Liver (tissue), 8 donors: ENCODE measurements at regions not wholly inside any gene's neighbourhood (a gene's known extent, or its start where the extent isn't known, plus 50 kb on each side); places are given as distances from the start of the nearest gene placed in this dataset.

ENCODE experiments used
- DNase-seq: peaks from one replicate; pipeline ENCODE4 v3.0.0-alpha.2; 2017; ENCODE audit warnings: low spot score
- H3K27ac ChIP-seq, 2 donors: one replicate each; pipeline ENCODE4 v1.7.0; 2013; ENCODE audit warnings: inconsistent platforms in 2 of 2, low read length in 2 of 2, control low read depth in 1 of 2, low read depth in 1 of 2, mild to moderate bottlenecking in 1 of 2
- H3K27me3 ChIP-seq, 4 donors: one replicate each; pipeline versions ENCODE4 v1.6.1 to v1.7.0; 2013; ENCODE audit warnings: low read length in 3 of 4, inconsistent platforms in 1 of 4, mild to moderate bottlenecking in 1 of 4, moderate library complexity in 1 of 4; ENCODE audit not compliant: control insufficient read depth in 4 of 4, insufficient read depth in 4 of 4
- H3K36me3 ChIP-seq, 4 donors: one replicate each; pipeline versions ENCODE4 v1.6.1 to v1.7.0; 2013; ENCODE audit warnings: low read length in 3 of 4, mild to moderate bottlenecking in 3 of 4, low read depth in 1 of 4, moderate library complexity in 1 of 4; ENCODE audit not compliant: control insufficient read depth in 4 of 4, insufficient read depth in 3 of 4
- H3K4me1 ChIP-seq, 4 donors: one replicate each; pipeline versions ENCODE4 v1.6.1 to v1.7.0; 2013; ENCODE audit warnings: low read length in 3 of 4, mild to moderate bottlenecking in 3 of 4, moderate library complexity in 1 of 4; ENCODE audit not compliant: control insufficient read depth in 4 of 4, insufficient read depth in 4 of 4
- H3K4me3 ChIP-seq, 3 donors: one replicate each; pipeline versions ENCODE4 v1.6.1 to v1.7.0; 2013; ENCODE audit warnings: low read length in 3 of 3, control low read depth in 1 of 3, low read depth in 1 of 3, mild to moderate bottlenecking in 1 of 3
- H3K9ac ChIP-seq, 2 donors: one replicate each; pipeline ENCODE4 v1.7.0; 2013; ENCODE audit warnings: low read length in 2 of 2, mild to moderate bottlenecking in 2 of 2, moderate library complexity in 2 of 2, control low read depth in 1 of 2, low read depth in 1 of 2
- H3K9me3 ChIP-seq, 4 donors: one replicate each; pipeline versions ENCODE4 v1.6.1 to v1.7.0; 2013; ENCODE audit warnings: low read length in 3 of 4; ENCODE audit not compliant: control insufficient read depth in 4 of 4
- EGR1 ChIP-seq, 2 donors: IDR thresholded peaks; 2 replicates each; pipeline ENCODE4 v1.6.1; 2016 to 2018; ENCODE audit warnings: antibody characterized with exemption in 2 of 2, low read depth in 2 of 2
- FOXA1 ChIP-seq: IDR thresholded peaks from 2 replicates; pipeline ENCODE4 v1.6.1; 2016; ENCODE audit warnings: antibody characterized with exemption
- FOXA2 ChIP-seq: IDR thresholded peaks from 2 replicates; pipeline ENCODE4 v1.6.1; 2016; ENCODE audit warnings: antibody characterized with exemption
- GABPA ChIP-seq, 2 donors: IDR thresholded peaks in 1 of 2; conservative IDR thresholded peaks in 1 of 2; 2 replicates each; pipeline ENCODE4 v1.6.1; 2016; ENCODE audit warnings: antibody characterized with exemption in 2 of 2, mild to moderate bottlenecking in 1 of 2, moderate library complexity in 1 of 2
- HNF4A ChIP-seq, 2 donors: conservative IDR thresholded peaks; 2 replicates each; pipeline ENCODE4 v1.6.1; 2016; ENCODE audit warnings: antibody characterized with exemption in 2 of 2, mild to moderate bottlenecking in 2 of 2
- HNF4G ChIP-seq: IDR thresholded peaks from 2 replicates; pipeline ENCODE4 v1.6.1; 2016; ENCODE audit warnings: antibody characterized with exemption
- JUND ChIP-seq, 2 donors: IDR thresholded peaks; 2 replicates each; pipeline ENCODE4 v1.6.1; 2016; ENCODE audit warnings: antibody characterized with exemption in 2 of 2
- NR2F2 ChIP-seq: IDR thresholded peaks from 2 replicates; pipeline ENCODE4 v1.6.1; 2016; ENCODE audit warnings: antibody characterized with exemption
- RAD21 ChIP-seq, 2 donors: IDR thresholded peaks; 2 replicates each; pipeline ENCODE4 v1.6.1; 2016; ENCODE audit warnings: antibody characterized with exemption in 2 of 2, mild to moderate bottlenecking in 2 of 2
- REST ChIP-seq: IDR thresholded peaks from 2 replicates; pipeline ENCODE4 v1.6.1; 2016; ENCODE audit warnings: antibody characterized with exemption, mild to moderate bottlenecking
- RXRA ChIP-seq, 2 donors: IDR thresholded peaks; 2 replicates each; pipeline ENCODE4 v1.6.1; 2017 to 2018; ENCODE audit warnings: antibody characterized with exemption in 2 of 2, mild to moderate bottlenecking in 1 of 2
- SP1 ChIP-seq: IDR thresholded peaks from 2 replicates; pipeline ENCODE4 v1.6.1; 2018; ENCODE audit warnings: antibody characterized with exemption, mild to moderate bottlenecking
- TAF1 ChIP-seq: conservative IDR thresholded peaks from 2 replicates; pipeline ENCODE4 v1.6.1; 2016; ENCODE audit warnings: antibody characterized with exemption, mild to moderate bottlenecking
- YY1 ChIP-seq: IDR thresholded peaks from 2 replicates; pipeline ENCODE4 v1.6.1; 2016; ENCODE audit warnings: antibody characterized with exemption, mild to moderate bottlenecking
- ZBTB33 ChIP-seq: IDR thresholded peaks from 2 replicates; pipeline ENCODE4 v1.6.1; 2016; ENCODE audit warnings: antibody characterized with exemption
- WGBS: extraction: QIAGEN DNeasy Blood & Tissue Kit; methylation state at CpG from one replicate; pipeline ENCODE4 v1.1.7; 2013; 5-methylcytosine and 5-hydroxymethylcytosine counted together
- TF ChIP-seq, protein P1 (sequence below): fragments of 150-350 bp; IDR thresholded peaks from 2 replicates; pipeline ENCODE4 v1.5.1; 2017; ENCODE audit warnings: improper control_type of control experiment, low read depth, low read length; ENCODE audit not compliant: missing input control
- TF ChIP-seq, protein P2 (sequence below): IDR thresholded peaks from 2 replicates; pipeline ENCODE4 v1.6.1; 2016; ENCODE audit warnings: antibody characterized with exemption
- TF ChIP-seq, protein P3 (sequence below): IDR thresholded peaks from 2 replicates; pipeline ENCODE4 v1.6.1; 2016; ENCODE audit warnings: antibody characterized with exemption
- donor health status: healthy.
- donor health status: healthy.
- donor health status: healthy.
- donor health status: healthy.
- donor health status: healthy.

DNA sequence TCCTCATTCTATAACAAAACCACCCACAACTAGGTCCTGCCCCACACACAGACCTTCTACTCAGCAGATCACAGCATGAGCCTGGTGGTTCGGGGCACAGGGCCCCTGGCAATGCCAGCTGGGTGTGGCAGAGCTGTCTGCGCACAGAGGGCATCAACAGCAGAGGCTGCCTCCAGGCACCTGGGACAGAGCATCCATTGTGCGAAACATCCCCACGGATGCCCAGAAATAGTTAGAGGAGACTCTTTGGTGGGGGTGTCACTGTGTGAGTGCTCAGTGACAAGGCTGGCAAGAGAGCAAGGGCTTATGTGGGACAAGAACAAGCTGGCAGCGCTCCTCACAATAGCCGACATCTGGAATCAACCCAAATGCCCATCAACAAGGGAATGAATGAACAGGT, 487.4 kb upstream of the PROK2 start:
- Histone ChIP-seq H3K27ac (no peak overlapping the region), H3K4me1 (peaks cover 6 to 42% (median 27%) of the 10 kb centered on the region in 4 donors), H3K36me3 (no peaks in the 10 kb centered on the region), H3K9me3 (no peaks in the 10 kb centered on the region), H3K9ac (no peak overlapping the region), H3K27me3 (no peaks in the 10 kb centered on the region), H3K4me3 (no peak overlapping the region)
- no peak for TF ChIP-seq REST
- TF ChIP-seq SP1, result no peak
- no peak for TF ChIP-seq FOXA1
- no peak for TF ChIP-seq EGR1 (IDR thresholded peaks at IDR 0.05; ENCODE audit: low read depth in 2 of 2)
- TF ChIP-seq ZBTB33, result no peak
- TF ChIP-seq HNF4A (conservative IDR thresholded peaks at IDR 0.05), result no peak
- no peak for TF ChIP-seq HNF4G
- no peak for TF ChIP-seq JUND (IDR thresholded peaks at IDR 0.05)
- TF ChIP-seq NR2F2, result no peak
- TF ChIP-seq, protein P1, sequence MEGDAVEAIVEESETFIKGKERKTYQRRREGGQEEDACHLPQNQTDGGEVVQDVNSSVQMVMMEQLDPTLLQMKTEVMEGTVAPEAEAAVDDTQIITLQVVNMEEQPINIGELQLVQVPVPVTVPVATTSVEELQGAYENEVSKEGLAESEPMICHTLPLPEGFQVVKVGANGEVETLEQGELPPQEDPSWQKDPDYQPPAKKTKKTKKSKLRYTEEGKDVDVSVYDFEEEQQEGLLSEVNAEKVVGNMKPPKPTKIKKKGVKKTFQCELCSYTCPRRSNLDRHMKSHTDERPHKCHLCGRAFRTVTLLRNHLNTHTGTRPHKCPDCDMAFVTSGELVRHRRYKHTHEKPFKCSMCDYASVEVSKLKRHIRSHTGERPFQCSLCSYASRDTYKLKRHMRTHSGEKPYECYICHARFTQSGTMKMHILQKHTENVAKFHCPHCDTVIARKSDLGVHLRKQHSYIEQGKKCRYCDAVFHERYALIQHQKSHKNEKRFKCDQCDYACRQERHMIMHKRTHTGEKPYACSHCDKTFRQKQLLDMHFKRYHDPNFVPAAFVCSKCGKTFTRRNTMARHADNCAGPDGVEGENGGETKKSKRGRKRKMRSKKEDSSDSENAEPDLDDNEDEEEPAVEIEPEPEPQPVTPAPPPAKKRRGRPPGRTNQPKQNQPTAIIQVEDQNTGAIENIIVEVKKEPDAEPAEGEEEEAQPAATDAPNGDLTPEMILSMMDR, result no peak
- no peak for TF ChIP-seq GABPA (IDR thresholded peaks at IDR 0.05 in 1 of 2, conservative IDR thresholded peaks at IDR 0.05 in 1 of 2)
- TF ChIP-seq, protein P2, sequence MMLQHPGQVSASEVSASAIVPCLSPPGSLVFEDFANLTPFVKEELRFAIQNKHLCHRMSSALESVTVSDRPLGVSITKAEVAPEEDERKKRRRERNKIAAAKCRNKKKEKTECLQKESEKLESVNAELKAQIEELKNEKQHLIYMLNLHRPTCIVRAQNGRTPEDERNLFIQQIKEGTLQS, result no peak
- TF ChIP-seq RXRA (IDR thresholded peaks at IDR 0.05), result no peak
- TF ChIP-seq, protein P3, sequence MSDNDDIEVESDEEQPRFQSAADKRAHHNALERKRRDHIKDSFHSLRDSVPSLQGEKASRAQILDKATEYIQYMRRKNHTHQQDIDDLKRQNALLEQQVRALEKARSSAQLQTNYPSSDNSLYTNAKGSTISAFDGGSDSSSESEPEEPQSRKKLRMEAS, result no peak
- TF ChIP-seq FOXA2, result no peak
- WGBS, result 97% methylated on average over 6 of the region's 6 CpGs
- DNase-seq, result no peak

DNA sequence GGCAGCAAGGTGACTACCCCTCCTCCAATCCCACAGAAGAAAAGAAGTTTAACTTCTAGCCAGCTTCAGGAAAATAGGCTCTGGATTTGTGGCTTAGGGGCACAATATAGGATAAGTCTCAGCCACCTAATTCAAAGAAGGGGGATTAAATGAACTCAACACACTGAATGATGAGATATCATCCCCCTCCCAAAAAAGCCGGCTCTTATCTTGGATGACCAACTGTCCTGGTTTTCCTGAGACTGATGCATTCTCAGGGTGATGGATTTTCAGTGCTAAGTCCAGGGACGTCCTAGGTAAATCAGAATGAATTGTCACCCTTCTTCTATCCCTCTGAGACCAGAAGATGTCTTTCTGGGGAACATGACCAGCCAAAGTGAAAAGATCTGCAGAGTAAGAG, 487.0 kb upstream of the PROK2 start:
- 89% methylated on average over 2 of the region's 2 CpGs for WGBS
- Histone ChIP-seq H3K4me3 (no peak overlapping the region), H3K36me3 (no peaks in the 10 kb centered on the region), H3K9me3 (no peaks in the 10 kb centered on the region), H3K27ac (no peak overlapping the region), H3K4me1 (peaks cover 6 to 42% (median 27%) of the 10 kb centered on the region in 4 donors), H3K27me3 (no peaks in the 10 kb centered on the region), H3K9ac (no peak overlapping the region)
- TF ChIP-seq, protein P3, result no peak
- TF ChIP-seq RXRA (IDR thresholded peaks at IDR 0.05), result no peak
- TF ChIP-seq RAD21 (IDR thresholded peaks at IDR 0.05), result no peak
- TF ChIP-seq GABPA (IDR thresholded peaks at IDR 0.05 in 1 of 2, conservative IDR thresholded peaks at IDR 0.05 in 1 of 2), result no peak
- no peak for TF ChIP-seq YY1
- TF ChIP-seq NR2F2, result no peak
- TF ChIP-seq HNF4G, result no peak
- TF ChIP-seq TAF1, result no peak
- TF ChIP-seq EGR1 (IDR thresholded peaks at IDR 0.05; ENCODE audit: low read depth in 2 of 2), result no peak
- no peak for TF ChIP-seq FOXA1
- TF ChIP-seq, protein P1, result no peak
- no peak for TF ChIP-seq ZBTB33
- TF ChIP-seq JUND (IDR thresholded peaks at IDR 0.05), result no peak
- no peak for TF ChIP-seq SP1
- DNase-seq, result no peak
